ENCODE measurements at regions not wholly inside any gene's neighbourhood (a gene's known extent, or its start where the extent isn't known, plus 50 kb on each side); places are given as distances from the start of the nearest gene placed in this dataset.
A peak's percentile ranks its signal among the peaks of the same experiment; 100 is the strongest.

DNA sequence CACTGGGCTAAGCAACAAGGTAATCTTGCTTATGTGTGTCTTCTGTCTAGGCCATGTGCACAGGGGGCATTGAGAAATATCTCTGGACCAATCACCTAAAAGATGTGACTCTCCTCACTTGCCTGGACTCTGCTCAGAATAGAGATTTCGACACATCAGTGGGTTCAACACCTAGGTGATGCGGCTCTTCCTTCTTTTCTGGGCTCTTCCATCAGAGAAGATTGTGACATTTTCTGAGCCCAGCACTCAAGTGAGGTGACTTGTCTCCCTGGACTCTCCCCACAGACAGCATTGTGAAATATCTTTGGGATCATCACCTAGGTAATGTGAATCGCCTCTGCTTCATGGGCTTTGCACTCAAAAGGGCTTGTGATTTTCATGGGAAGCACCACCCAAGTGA, 1904.1 kb downstream of the TP53TG3F start:
- intact Hi-C loops (cut with DNase I), result loop anchor here in 1 of 2 donors (10.0 kb wide), 1 partner anchor 61 kb away; no protein-coding TSS in a partner anchor
- no peak for TF ChIP-seq POLR2A (IDR thresholded peaks at IDR 0.05)
- TF ChIP-seq, protein P1, sequence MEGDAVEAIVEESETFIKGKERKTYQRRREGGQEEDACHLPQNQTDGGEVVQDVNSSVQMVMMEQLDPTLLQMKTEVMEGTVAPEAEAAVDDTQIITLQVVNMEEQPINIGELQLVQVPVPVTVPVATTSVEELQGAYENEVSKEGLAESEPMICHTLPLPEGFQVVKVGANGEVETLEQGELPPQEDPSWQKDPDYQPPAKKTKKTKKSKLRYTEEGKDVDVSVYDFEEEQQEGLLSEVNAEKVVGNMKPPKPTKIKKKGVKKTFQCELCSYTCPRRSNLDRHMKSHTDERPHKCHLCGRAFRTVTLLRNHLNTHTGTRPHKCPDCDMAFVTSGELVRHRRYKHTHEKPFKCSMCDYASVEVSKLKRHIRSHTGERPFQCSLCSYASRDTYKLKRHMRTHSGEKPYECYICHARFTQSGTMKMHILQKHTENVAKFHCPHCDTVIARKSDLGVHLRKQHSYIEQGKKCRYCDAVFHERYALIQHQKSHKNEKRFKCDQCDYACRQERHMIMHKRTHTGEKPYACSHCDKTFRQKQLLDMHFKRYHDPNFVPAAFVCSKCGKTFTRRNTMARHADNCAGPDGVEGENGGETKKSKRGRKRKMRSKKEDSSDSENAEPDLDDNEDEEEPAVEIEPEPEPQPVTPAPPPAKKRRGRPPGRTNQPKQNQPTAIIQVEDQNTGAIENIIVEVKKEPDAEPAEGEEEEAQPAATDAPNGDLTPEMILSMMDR (IDR thresholded peaks at IDR 0.05), result no peak
- Histone ChIP-seq H3K4me3 (no peak overlapping the region), H3K36me3 (no peaks in the 10 kb centered on the region), H3K9me3 (no peaks in the 10 kb centered on the region), H3K27ac (no peak overlapping the region), H3K27me3 (no peaks in the 10 kb centered on the region), H3K4me1 (no peaks in the 10 kb centered on the region)
- ATAC-seq (no peak), DNase-seq (no peak)
- WGBS (ENCODE audit: insufficient coverage, low coverage, low lambda C conversion rate, missing lambda C conversion rate), result 31% methylated on average over 3 of the region's 3 CpGs

DNA sequence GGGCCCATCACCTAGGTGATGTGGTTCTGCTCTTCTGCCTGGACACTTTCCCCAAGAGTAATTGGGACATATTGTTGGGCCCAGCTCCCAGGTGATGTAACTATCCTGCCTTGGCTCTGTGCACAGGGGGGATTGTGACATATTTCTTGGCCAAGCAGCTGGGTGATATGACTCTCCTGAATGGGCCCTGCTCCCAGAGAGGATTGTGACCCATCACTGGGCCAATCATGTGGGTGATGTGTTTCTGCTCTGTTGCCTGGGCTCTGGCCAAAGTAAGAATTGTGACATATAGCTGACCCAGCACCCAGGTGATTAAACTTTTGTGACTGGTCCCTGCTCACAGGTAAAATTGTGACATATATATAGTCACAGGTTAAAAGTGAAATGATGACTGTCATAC, 1904.9 kb downstream of the TP53TG3F start:
- no peaks in the 10 kb centered on the region for H3K4me1 ChIP-seq
- H3K9me3 ChIP-seq, result no peaks in the 10 kb centered on the region
- no peaks in the 10 kb centered on the region for H3K27me3 ChIP-seq
- no peaks in the 10 kb centered on the region for H3K36me3 ChIP-seq
- no peak overlapping the region for H3K4me3 ChIP-seq
- TF ChIP-seq, protein P1 (IDR thresholded peaks at IDR 0.05), result no peak
- no peak for TF ChIP-seq POLR2A (IDR thresholded peaks at IDR 0.05)
- peak in 3 of 4 donors; percentile 48 to 61 (median 60) for ATAC-seq
- H3K27ac ChIP-seq, result no peak overlapping the region
- intact Hi-C loops (cut with DNase I), result loop anchor here in 1 of 2 donors (10.0 kb wide), 1 partner anchor 61 kb away; no protein-coding TSS in a partner anchor
- DNase-seq, result peak in 1 of 3 donors; percentile 71

DNA sequence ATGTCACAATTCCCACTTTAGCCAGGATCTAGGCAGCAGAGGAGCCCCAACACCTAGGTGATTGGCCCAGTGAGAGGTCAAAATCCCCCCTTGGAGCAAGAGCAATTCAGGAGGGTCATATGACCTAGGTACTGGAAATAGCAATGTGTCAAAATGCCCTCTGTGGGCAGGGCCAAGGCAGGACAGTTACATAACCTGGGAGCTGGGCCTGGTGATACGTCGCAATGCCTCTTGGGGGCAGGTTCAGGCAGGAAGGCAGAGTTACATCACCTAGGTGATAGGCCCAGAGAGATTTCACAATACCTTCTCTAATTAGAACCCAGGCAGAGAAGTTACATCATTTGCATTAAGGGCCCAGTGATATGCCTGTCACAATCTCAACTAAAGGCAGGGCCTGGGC, 1906.3 kb downstream of the TP53TG3F start:
- peak in 3 of 4 donors; percentile 26 to 69 (median 48) for ATAC-seq

DNA sequence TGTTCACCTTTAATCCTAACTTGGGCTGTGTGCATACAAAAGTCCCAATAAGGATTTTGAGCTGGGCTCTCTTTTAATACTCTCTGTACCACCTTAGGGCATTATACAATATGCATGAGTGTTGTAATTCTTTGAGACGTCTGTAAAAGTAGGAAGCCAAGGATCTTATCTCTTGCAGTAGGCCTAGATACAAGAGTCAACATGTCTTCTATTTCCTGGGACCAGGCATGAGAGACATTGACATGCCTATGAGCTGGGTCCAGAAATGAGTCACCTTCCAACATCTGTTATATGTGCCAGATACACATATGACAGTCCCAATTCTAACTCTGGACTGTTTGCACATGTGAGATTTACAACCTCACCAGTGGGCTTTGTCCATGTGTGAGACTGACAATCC, 1911.2 kb downstream of the TP53TG3F start:
- intact Hi-C loops (cut with DNase I), result no loop called here
- DNase-seq (no peak), ATAC-seq (no peak)
- H3K27me3 ChIP-seq, result no peaks in the 10 kb centered on the region
- no peak for TF ChIP-seq POLR2A (IDR thresholded peaks at IDR 0.05)
- WGBS (ENCODE audit: insufficient coverage, low coverage, low lambda C conversion rate, missing lambda C conversion rate), result no CpG with 5 or more reads among the region's 1 CpG
- no peak overlapping the region for H3K4me3 ChIP-seq
- H3K4me1 ChIP-seq, result no peaks in the 10 kb centered on the region
- no peak overlapping the region for H3K27ac ChIP-seq
- no peaks in the 10 kb centered on the region for H3K36me3 ChIP-seq
- H3K9me3 ChIP-seq, result no peaks in the 10 kb centered on the region

More for the DNA sequence above, 1906.3 kb downstream of the TP53TG3F start:
- intact Hi-C loops (cut with DNase I), result loop anchor here in 1 of 2 donors (10.0 kb wide), 1 partner anchor 59 kb away; no protein-coding TSS in a partner anchor
- no peaks in the 10 kb centered on the region for H3K9me3 ChIP-seq
- peak in 1 of 3 donors; percentile 57 for DNase-seq
- H3K27ac ChIP-seq, result no peak overlapping the region
- H3K27me3 ChIP-seq, result no peaks in the 10 kb centered on the region
- H3K36me3 ChIP-seq, result no peaks in the 10 kb centered on the region
- WGBS (ENCODE audit: insufficient coverage, low coverage, low lambda C conversion rate, missing lambda C conversion rate), result 58% methylated on average over 2 of the region's 2 CpGs
- no peak for TF ChIP-seq POLR2A (IDR thresholded peaks at IDR 0.05)
- TF ChIP-seq, protein P1 (IDR thresholded peaks at IDR 0.05), result no peak
- no peaks in the 10 kb centered on the region for H3K4me1 ChIP-seq
- no peak overlapping the region for H3K4me3 ChIP-seq

DNA sequence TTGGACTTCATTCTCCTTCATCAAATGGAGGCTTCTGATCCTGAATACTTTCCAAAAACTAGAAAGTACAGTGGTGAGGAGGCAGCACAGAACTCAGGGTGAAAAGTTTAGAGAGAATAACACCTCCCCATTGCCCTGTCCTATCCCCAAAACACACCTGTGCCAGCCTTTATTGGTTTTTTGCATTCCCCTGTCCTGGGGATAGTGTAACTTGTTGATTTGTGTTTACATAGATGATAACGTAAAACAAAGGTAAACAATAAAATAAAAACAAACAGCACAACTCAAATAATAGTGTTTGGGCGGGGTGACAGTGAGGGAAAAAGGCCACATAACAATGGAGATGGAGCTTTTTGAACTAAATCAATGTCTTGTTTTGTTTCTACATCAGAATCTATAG, 1917.7 kb downstream of the TP53TG3F start:
- H3K4me1 ChIP-seq, result no peaks in the 10 kb centered on the region
- H3K4me3 ChIP-seq, result no peak overlapping the region
- intact Hi-C loops (cut with DNase I), result no loop called here
- H3K36me3 ChIP-seq, result no peaks in the 10 kb centered on the region
- DNase-seq (no peak), ATAC-seq (no peak)
- no peak overlapping the region for H3K27ac ChIP-seq
- H3K9me3 ChIP-seq, result no peaks in the 10 kb centered on the region
- WGBS (ENCODE audit: insufficient coverage, low coverage, low lambda C conversion rate, missing lambda C conversion rate), result 15% methylated on average over 2 of the region's 2 CpGs
- no peak for TF ChIP-seq POLR2A (IDR thresholded peaks at IDR 0.05)
- TF ChIP-seq, protein P1 (IDR thresholded peaks at IDR 0.05), result no peak
- no peaks in the 10 kb centered on the region for H3K27me3 ChIP-seq

Measured in right lobe of liver (tissue), 6 donors.